A549 (cell line): ENCODE measurements at regions not wholly inside any gene's neighbourhood (a gene's known extent, or its start where the extent isn't known, plus 50 kb on each side); places are given as distances from the start of the nearest gene placed in this dataset.

Source experiments
- ATAC-seq, 2 experiments: fragments of 200-7000 bp in 1 of 2; fragments of >200 bp in 1 of 2; cut with Nextera tagmentation in 1 of 2; cut with Tn5 transposase in 1 of 2; 3 replicates each; pipeline versions ENCODE4 v1.8.0 to v1.9.1; 2018 to 2020; ENCODE audit warnings: mild to moderate bottlenecking in 1 of 2, moderate library complexity in 1 of 2
- CTCF ChIA-PET: fragments of 300-600 bp; sonication (Branson Sonifier 250); formaldehyde crosslinking; extraction: SDS; loops from one replicate; lab custom pipeline; 2021; ENCODE audit warnings: antibody characterized with exemption, inconsistent platforms; lab: Yijun Ruan, JAX
- POLR2A ChIA-PET: fragments of 350-600 bp; formaldehyde crosslinking; extraction: SDS; loops from one replicate; lab custom pipeline; 2021; ENCODE audit warnings: antibody characterized with exemption, inconsistent platforms; lab: Yijun Ruan, JAX
- DNase-seq, 2 experiments: peaks; one replicate each; pipeline versions ENCODE4 v3.0.0 to v3.0.0-alpha.2; 2011 to 2016; ENCODE audit warnings: low read depth in 1 of 2, low spot score in 1 of 2
- FAIRE-seq: peaks from 2 replicates; lab custom pipeline; 2011; peaks lifted over from hg19 to GRCh38; lab: Jason Lieb, UNC
- H3K27ac ChIP-seq, 2 experiments: fragments of >200 bp; sonication (Bioruptor Twin); formaldehyde crosslinking; 3 replicates each; pipeline ENCODE4 v1.5.1; 2016 to 2017
- H3K4me1 ChIP-seq: fragments of >200 bp; sonication (Bioruptor Twin); formaldehyde crosslinking; 3 replicates; pipeline ENCODE4 v1.6.1; 2016
- H3K4me2 ChIP-seq: fragments of >200 bp; sonication (Bioruptor Twin); formaldehyde crosslinking; 3 replicates; pipeline ENCODE4 v1.6.1; 2016
- H3K4me3 ChIP-seq: fragments of >200 bp; sonication (Bioruptor Twin); formaldehyde crosslinking; 3 replicates; pipeline ENCODE4 v1.5.1; 2016
- H3K9me3 ChIP-seq: fragments of >200 bp; sonication (Bioruptor Twin); formaldehyde crosslinking; 3 replicates; pipeline ENCODE4 v1.6.1; 2016
- CHD2 ChIP-seq: fragments of 150-350 bp; IDR thresholded peaks from 2 replicates; pipeline ENCODE4 v1.6.1; 2014; ENCODE audit warnings: low read length; ENCODE audit not compliant: partially characterized antibody
- EHMT2 ChIP-seq: fragments of 200-600 bp; sonication (generic); IDR thresholded peaks from 2 replicates; pipeline ENCODE4 v1.6.1; 2016; ENCODE audit warnings: antibody characterized with exemption, low read depth, mild to moderate bottlenecking, moderate library complexity
- EP300 ChIP-seq, 2 experiments: fragments of >200 bp; sonication (Bioruptor Twin); formaldehyde crosslinking; IDR thresholded peaks; 2 replicates in 1 of 2; 3 replicates in 1 of 2; pipeline ENCODE4 v1.6.1; 2016 to 2017
- ESRRA ChIP-seq: fragments of 150-350 bp; IDR thresholded peaks from 2 replicates; pipeline ENCODE4 v1.6.1; 2014; ENCODE audit warnings: mild to moderate bottlenecking, low read length, borderline replicate concordance
- FOXS1 ChIP-seq: fragments of 250-450 bp; sonication (Bioruptor Pico); IDR thresholded peaks from 2 replicates; pipeline ENCODE4 v1.5.0; 2020; ENCODE audit warnings: mild to moderate bottlenecking, moderate library complexity
- HEYL ChIP-seq: fragments of 250-450 bp; sonication (Bioruptor Pico); IDR thresholded peaks from 2 replicates; pipeline ENCODE4 v1.8.0; 2021; ENCODE audit warnings: mild to moderate bottlenecking, moderate library complexity
- HOXA7 ChIP-seq: fragments of 250-450 bp; sonication (Bioruptor Pico); IDR thresholded peaks from 2 replicates; pipeline ENCODE4 v1.5.0; 2020; ENCODE audit warnings: mild to moderate bottlenecking, moderate library complexity
- HOXB5 ChIP-seq: fragments of 250-450 bp; sonication (Bioruptor Pico); IDR thresholded peaks from 2 replicates; pipeline ENCODE4 v1.5.0; 2020; ENCODE audit warnings: mild to moderate bottlenecking, moderate library complexity
- JUNB ChIP-seq: fragments of >200 bp; sonication (Bioruptor Twin); formaldehyde crosslinking; IDR thresholded peaks from 2 replicates; pipeline ENCODE4 v1.6.1; 2016
- KDM1A ChIP-seq: fragments of 200-600 bp; sonication (generic); IDR thresholded peaks from 2 replicates; pipeline ENCODE4 v1.6.1; 2016; ENCODE audit warnings: low read depth, mild to moderate bottlenecking
- MAFK ChIP-seq: fragments of 450-650 bp; IDR thresholded peaks from 2 replicates; pipeline ENCODE4 v1.6.1; 2014; ENCODE audit not compliant: partially characterized antibody
- MAZ ChIP-seq: fragments of 150-350 bp; IDR thresholded peaks from 2 replicates; pipeline ENCODE4 v1.6.1; 2014; ENCODE audit warnings: antibody characterized with exemption, low read depth, low read length, borderline replicate concordance
- NPAS2 ChIP-seq: fragments of 250-450 bp; sonication (Bioruptor Pico); IDR thresholded peaks from 2 replicates; pipeline ENCODE4 v1.8.0; 2022; ENCODE audit warnings: mild to moderate bottlenecking, moderate library complexity, borderline replicate concordance
- POLR2AphosphoS2 ChIP-seq: conservative IDR thresholded peaks from 2 replicates; pipeline ENCODE4 v1.6.1; 2012; ENCODE audit warnings: low read length, improper control_type of control experiment, inconsistent platforms
- RAD21 ChIP-seq, 2 experiments: fragments of >200 bp in 1 of 2; sonication (Bioruptor Twin) in 1 of 2; formaldehyde crosslinking in 1 of 2; IDR thresholded peaks in 1 of 2; conservative IDR thresholded peaks in 1 of 2; 2 replicates in 1 of 2; 3 replicates in 1 of 2; pipeline ENCODE4 v1.6.1; 2012 to 2018; ENCODE audit warnings: inconsistent platforms in 1 of 2
- RCOR1 ChIP-seq: fragments of 150-350 bp; IDR thresholded peaks from 2 replicates; pipeline ENCODE4 v1.6.1; 2014; ENCODE audit warnings: antibody characterized with exemption, low read length, low read depth
- RFX5 ChIP-seq: fragments of 450-650 bp; IDR thresholded peaks from 2 replicates; pipeline ENCODE4 v1.7.1; 2014; ENCODE audit warnings: antibody characterized with exemption, mild to moderate bottlenecking, moderate library complexity
- RNF2 ChIP-seq: fragments of 200-600 bp; sonication (generic); IDR thresholded peaks from 2 replicates; pipeline ENCODE4 v1.6.1; 2016; ENCODE audit warnings: low read depth, mild to moderate bottlenecking, antibody characterized with exemption, moderate library complexity, borderline replicate concordance
- SMC3 ChIP-seq: fragments of >200 bp; sonication (Bioruptor Twin); formaldehyde crosslinking; IDR thresholded peaks from 3 replicates; pipeline ENCODE4 v1.6.1; 2018; ENCODE audit warnings: inconsistent platforms
- SREBF2 ChIP-seq: fragments of 450-650 bp; IDR thresholded peaks from 2 replicates; pipeline ENCODE4 v1.6.1; 2014; ENCODE audit warnings: mild to moderate bottlenecking, moderate library complexity
- TP53 ChIP-seq: fragments of 250-450 bp; sonication (Bioruptor Pico); IDR thresholded peaks from 2 replicates; pipeline ENCODE4 v1.5.0; 2021; ENCODE audit warnings: mild to moderate bottlenecking, moderate library complexity
- ZC3H11A ChIP-seq: fragments of 450-650 bp; IDR thresholded peaks from 2 replicates; pipeline ENCODE4 v1.6.1; 2014; ENCODE audit warnings: antibody characterized with exemption, mild to moderate bottlenecking
- WGBS: methylation state at CpG from one replicate; pipeline ENCODE4 v1.1.6; 2017; ENCODE audit errors: missing lambda C conversion rate; 5-methylcytosine and 5-hydroxymethylcytosine counted together
- TF ChIP-seq, protein P1 (sequence below): fragments of >200 bp; sonication (Bioruptor Twin); formaldehyde crosslinking; IDR thresholded peaks from 2 replicates; pipeline ENCODE4 v1.6.1; 2016
- TF ChIP-seq, protein P2 (sequence below): fragments of 250-450 bp; sonication (Bioruptor Pico); IDR thresholded peaks from 2 replicates; pipeline ENCODE4 v1.5.0; 2020; ENCODE audit warnings: low read depth, mild to moderate bottlenecking, moderate library complexity
- TF ChIP-seq, protein P3 (sequence below): fragments of 200-600 bp; sonication (generic); IDR thresholded peaks from 2 replicates; pipeline ENCODE4 v1.6.1; 2016; ENCODE audit warnings: antibody characterized with exemption, mild to moderate bottlenecking, moderate library complexity
- TF ChIP-seq, protein P4 (sequence below): fragments of 150-350 bp; IDR thresholded peaks from 2 replicates; pipeline ENCODE4 v1.6.1; 2014; ENCODE audit warnings: low read depth, mild to moderate bottlenecking, low read length
- TF ChIP-seq, protein P5 (sequence below): fragments of 250-450 bp; sonication (Bioruptor Pico); IDR thresholded peaks from 2 replicates; pipeline ENCODE4 v1.5.0; 2021; ENCODE audit warnings: mild to moderate bottlenecking, moderate library complexity, borderline replicate concordance
- TF ChIP-seq, protein P6 (sequence below): IDR thresholded peaks from 2 replicates; pipeline ENCODE4 v1.6.1; 2012
- TF ChIP-seq, protein P7 (sequence below): fragments of >200 bp; sonication (Bioruptor Twin); formaldehyde crosslinking; IDR thresholded peaks from 3 replicates; pipeline ENCODE4 v1.6.1; 2016

DNA sequence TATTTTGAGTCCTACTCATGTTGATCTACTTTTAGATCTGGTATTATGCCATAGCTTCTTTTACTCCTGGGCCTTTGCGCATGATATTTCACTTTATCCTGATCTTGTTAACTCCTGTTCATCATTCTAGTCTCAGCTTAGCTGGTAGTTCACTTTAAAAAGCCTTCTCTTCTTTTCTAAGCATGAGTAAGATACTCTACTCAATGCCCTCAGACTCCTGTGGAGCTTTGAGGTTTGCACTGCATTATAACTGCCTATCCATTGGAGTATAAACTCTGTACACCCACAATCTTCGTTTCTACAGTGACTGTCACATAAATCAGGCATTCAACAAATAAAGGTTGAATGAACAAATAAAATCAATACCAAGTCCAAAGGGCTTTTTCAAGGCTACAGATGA, 357.9 kb upstream of the KCNH8 start:
- no peak for ATAC-seq
- POLR2A ChIA-PET = no interaction called here

DNA sequence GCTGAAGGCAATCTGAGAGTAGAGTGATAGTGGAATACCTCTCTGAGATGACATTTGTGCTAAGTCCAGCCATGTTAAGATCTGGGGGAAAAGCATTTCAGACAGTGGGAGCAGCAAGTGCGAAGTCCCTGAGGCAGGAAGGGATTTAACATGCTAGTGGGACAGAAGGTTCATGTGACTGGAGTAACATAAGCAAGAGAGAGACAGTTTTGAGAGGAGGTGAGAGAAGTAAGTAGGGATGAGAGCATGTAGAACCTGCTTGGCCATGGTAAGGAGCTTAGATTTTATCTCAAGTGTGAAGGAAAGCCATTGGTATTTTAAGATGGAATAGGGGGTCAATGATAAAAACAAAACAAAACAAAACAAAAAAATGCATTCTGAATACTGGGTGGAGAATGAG, 358.6 kb upstream of the KCNH8 start:
- H3K4me3 ChIP-seq = no peak overlapping the region
- no peaks in the 10 kb centered on the region for H3K9me3 ChIP-seq
- CTCF ChIA-PET = no interaction called here
- TF ChIP-seq HEYL (CRISPR knock-in tag) (no peak), FOXS1 (CRISPR knock-in tag) (no peak), POLR2AphosphoS2 (no peak)
- FAIRE-seq (no peak), DNase-seq (no peak), ATAC-seq (no peak)
- POLR2A ChIA-PET = no interaction called here
- no peaks in the 10 kb centered on the region for H3K4me1 ChIP-seq
- H3K27ac ChIP-seq = no peak overlapping the region
- WGBS = 0% methylated on average over 1 of the region's 1 CpG
- H3K4me2 ChIP-seq = no peak overlapping the region

More for the DNA sequence above, 357.9 kb upstream of the KCNH8 start:
- DNase-seq (no peak), FAIRE-seq (no peak)
- no peak overlapping the region for H3K4me2 ChIP-seq
- CTCF ChIA-PET = no interaction called here
- TF ChIP-seq RFX5 = no peak
- no peak for TF ChIP-seq SMC3
- no peak for TF ChIP-seq EP300 (IDR thresholded peaks at IDR 0.05)
- TF ChIP-seq NPAS2 = no peak
- no peak for TF ChIP-seq MAZ
- TF ChIP-seq, protein P1, sequence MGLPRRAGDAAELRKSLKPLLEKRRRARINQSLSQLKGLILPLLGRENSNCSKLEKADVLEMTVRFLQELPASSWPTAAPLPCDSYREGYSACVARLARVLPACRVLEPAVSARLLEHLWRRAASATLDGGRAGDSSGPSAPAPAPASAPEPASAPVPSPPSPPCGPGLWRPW = no peak
- TF ChIP-seq HOXB5 (CRISPR knock-in tag) = no peak
- TF ChIP-seq, protein P2, sequence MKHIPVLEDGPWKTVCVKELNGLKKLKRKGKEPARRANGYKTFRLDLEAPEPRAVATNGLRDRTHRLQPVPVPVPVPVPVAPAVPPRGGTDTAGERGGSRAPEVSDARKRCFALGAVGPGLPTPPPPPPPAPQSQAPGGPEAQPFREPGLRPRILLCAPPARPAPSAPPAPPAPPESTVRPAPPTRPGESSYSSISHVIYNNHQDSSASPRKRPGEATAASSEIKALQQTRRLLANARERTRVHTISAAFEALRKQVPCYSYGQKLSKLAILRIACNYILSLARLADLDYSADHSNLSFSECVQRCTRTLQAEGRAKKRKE (CRISPR knock-in tag) = no peak
- no peak for TF ChIP-seq JUNB
- no peak for TF ChIP-seq MAFK
- TF ChIP-seq SREBF2 = no peak
- TF ChIP-seq, protein P3, sequence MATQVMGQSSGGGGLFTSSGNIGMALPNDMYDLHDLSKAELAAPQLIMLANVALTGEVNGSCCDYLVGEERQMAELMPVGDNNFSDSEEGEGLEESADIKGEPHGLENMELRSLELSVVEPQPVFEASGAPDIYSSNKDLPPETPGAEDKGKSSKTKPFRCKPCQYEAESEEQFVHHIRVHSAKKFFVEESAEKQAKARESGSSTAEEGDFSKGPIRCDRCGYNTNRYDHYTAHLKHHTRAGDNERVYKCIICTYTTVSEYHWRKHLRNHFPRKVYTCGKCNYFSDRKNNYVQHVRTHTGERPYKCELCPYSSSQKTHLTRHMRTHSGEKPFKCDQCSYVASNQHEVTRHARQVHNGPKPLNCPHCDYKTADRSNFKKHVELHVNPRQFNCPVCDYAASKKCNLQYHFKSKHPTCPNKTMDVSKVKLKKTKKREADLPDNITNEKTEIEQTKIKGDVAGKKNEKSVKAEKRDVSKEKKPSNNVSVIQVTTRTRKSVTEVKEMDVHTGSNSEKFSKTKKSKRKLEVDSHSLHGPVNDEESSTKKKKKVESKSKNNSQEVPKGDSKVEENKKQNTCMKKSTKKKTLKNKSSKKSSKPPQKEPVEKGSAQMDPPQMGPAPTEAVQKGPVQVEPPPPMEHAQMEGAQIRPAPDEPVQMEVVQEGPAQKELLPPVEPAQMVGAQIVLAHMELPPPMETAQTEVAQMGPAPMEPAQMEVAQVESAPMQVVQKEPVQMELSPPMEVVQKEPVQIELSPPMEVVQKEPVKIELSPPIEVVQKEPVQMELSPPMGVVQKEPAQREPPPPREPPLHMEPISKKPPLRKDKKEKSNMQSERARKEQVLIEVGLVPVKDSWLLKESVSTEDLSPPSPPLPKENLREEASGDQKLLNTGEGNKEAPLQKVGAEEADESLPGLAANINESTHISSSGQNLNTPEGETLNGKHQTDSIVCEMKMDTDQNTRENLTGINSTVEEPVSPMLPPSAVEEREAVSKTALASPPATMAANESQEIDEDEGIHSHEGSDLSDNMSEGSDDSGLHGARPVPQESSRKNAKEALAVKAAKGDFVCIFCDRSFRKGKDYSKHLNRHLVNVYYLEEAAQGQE = no peak
- TF ChIP-seq, protein P4, sequence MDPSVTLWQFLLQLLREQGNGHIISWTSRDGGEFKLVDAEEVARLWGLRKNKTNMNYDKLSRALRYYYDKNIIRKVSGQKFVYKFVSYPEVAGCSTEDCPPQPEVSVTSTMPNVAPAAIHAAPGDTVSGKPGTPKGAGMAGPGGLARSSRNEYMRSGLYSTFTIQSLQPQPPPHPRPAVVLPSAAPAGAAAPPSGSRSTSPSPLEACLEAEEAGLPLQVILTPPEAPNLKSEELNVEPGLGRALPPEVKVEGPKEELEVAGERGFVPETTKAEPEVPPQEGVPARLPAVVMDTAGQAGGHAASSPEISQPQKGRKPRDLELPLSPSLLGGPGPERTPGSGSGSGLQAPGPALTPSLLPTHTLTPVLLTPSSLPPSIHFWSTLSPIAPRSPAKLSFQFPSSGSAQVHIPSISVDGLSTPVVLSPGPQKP = no peak
- TF ChIP-seq RCOR1 = no peak
- TF ChIP-seq ZC3H11A = no peak
- TF ChIP-seq CHD2 = no peak
- TF ChIP-seq RNF2 = no peak
- H3K9me3 ChIP-seq = no peaks in the 10 kb centered on the region
- WGBS = 47% methylated on average over 2 of the region's 2 CpGs
- H3K4me1 ChIP-seq = no peaks in the 10 kb centered on the region
- no peak overlapping the region for H3K27ac ChIP-seq
- H3K4me3 ChIP-seq = no peak overlapping the region

DNA sequence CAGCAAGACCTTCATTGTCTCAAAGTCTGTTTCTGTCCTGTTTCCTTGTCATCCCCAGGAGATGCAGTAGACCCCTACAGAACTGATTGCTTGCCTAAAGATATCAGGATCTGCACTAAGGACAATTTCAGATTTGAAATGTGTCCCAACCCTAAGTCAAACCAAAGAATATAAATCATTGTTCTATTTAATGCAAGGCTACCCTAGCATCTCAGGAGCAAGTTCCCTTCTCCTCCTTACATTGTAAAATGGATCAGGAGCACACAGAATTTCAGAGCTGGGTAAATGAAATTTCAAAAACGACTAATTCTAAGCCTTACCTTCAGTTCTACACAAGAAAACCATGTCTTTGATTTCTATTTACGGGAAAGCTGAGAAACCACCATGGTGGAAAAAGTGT, 360.9 kb upstream of the KCNH8 start:
- Histone ChIP-seq H3K4me2 (no peak overlapping the region), H3K27ac (no peak overlapping the region), H3K4me1 (no peaks in the 10 kb centered on the region), H3K4me3 (no peak overlapping the region), H3K9me3 (no peaks in the 10 kb centered on the region)
- no peak for FAIRE-seq
- no peak for ATAC-seq
- ChIA-PET POLR2A (no interaction called here), CTCF (no interaction called here)
- WGBS = 48% methylated on average over 2 of the region's 2 CpGs
- DNase-seq = no peak
- TF ChIP-seq EHMT2 (no peak), RAD21 (conservative IDR thresholded peaks at IDR 0.05 in 1 of 2, IDR thresholded peaks at IDR 0.05 in 1 of 2) (no peak), KDM1A (no peak), ESRRA (no peak), TP53 (CRISPR knock-in tag) (no peak), HOXA7 (CRISPR knock-in tag) (no peak)
- TF ChIP-seq, protein P5, sequence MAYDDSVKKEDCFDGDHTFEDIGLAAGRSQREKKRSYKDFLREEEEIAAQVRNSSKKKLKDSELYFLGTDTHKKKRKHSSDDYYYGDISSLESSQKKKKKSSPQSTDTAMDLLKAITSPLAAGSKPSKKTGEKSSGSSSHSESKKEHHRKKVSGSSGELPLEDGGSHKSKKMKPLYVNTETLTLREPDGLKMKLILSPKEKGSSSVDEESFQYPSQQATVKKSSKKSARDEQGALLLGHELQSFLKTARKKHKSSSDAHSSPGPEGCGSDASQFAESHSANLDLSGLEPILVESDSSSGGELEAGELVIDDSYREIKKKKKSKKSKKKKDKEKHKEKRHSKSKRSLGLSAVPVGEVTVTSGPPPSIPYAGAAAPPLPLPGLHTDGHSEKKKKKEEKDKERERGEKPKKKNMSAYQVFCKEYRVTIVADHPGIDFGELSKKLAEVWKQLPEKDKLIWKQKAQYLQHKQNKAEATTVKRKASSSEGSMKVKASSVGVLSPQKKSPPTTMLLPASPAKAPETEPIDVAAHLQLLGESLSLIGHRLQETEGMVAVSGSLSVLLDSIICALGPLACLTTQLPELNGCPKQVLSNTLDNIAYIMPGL (CRISPR knock-in tag) = no peak
- TF ChIP-seq, protein P6, sequence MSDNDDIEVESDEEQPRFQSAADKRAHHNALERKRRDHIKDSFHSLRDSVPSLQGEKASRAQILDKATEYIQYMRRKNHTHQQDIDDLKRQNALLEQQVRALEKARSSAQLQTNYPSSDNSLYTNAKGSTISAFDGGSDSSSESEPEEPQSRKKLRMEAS = no peak
- TF ChIP-seq, protein P7, sequence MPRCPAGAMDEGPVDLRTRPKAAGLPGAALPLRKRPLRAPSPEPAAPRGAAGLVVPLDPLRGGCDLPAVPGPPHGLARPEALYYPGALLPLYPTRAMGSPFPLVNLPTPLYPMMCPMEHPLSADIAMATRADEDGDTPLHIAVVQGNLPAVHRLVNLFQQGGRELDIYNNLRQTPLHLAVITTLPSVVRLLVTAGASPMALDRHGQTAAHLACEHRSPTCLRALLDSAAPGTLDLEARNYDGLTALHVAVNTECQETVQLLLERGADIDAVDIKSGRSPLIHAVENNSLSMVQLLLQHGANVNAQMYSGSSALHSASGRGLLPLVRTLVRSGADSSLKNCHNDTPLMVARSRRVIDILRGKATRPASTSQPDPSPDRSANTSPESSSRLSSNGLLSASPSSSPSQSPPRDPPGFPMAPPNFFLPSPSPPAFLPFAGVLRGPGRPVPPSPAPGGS = no peak
